GM19372 (cell line): ENCODE measurements at regions not wholly inside any gene's neighbourhood (a gene's known extent, or its start where the extent isn't known, plus 50 kb on each side); places are given as distances from the start of the nearest gene placed in this dataset.

Experiments
- ATAC-seq: cut with Tn5 transposase; IDR thresholded peaks from one replicate; pipeline ENCODE4 v1.9.1; 2021; ENCODE audit warnings: mild to moderate bottlenecking, low read depth, moderate library complexity; ENCODE audit not compliant: unreplicated experiment

DNA sequence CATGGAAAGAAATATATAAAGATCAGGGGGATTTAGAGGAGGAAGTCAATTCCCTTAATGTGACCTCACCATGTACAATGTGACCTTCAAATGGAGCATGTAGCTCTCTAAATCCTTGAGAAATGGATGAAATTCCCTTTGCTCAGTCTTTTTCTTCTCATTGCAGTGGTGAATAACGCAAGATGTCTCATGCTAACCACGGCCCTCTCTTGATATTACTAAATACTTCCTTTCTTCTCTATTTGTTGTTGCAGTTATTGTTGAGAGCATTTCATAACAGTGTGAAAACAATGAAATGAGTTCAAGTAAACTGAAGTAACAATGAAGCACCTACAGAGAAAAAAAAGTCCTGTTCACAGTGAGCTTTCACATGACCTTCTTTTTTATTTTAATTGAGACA is 55.6 kb downstream of the ZNF281 start:
- ATAC-seq, result no peak

GRCh38 chr1:200353232-200353631 is 56.6 kb downstream of the ZNF281 start:
- no peak for ATAC-seq

DNA sequence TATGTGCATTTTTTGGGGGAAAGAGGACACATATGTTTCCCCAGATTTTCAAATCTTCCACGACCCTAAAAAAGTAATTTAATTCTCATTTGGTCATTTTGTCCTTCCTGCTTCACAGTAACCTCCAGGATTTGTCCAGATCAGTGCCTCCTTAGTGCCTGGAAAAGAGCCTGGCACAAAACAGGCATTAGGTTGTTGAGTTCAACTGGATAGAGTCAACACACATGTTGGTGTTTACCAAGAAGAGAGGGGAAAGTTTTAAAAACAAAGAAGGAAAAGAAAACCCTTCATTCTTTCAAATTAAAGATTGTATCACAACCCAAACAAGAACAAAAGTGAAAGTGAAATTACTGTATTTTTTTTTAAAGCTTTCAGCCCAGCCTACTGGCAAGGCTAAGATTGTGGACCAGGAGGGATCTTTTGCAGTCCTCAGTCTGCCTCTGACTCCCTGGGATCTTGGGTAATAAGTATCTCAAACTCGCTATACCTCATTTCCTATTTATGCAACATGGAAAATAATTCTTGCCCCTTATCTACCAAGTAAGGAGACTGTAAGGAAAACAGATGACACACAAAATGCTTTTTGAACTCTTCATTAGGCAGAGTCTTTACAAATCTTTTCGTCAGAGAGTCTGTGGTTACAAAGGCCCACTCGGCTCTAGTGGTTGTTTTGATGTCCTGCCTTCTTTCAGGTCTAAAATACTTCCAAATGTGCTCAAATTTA is 57.8 kb downstream of the ZNF281 start:
- no peak for ATAC-seq

DNA sequence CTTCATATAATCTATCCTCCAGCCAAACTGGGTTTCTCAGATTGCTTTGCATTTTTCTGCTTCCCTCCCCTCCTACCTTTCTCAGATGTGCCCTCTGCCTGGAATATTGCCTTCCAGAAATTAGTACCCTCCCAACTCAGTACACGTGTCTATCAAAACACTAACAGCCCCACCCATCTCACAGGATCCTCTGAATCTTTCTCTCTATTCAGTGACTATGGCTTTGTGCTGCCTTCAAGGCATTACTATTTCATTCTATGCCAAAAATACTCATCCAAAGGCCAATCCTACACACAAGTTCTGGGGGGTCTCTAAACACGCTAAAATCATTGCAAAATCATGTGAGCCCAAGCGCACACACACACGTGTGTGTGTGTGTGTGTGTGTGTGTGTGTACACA is 58.4 kb downstream of the ZNF281 start:
- no peak for ATAC-seq

DNA sequence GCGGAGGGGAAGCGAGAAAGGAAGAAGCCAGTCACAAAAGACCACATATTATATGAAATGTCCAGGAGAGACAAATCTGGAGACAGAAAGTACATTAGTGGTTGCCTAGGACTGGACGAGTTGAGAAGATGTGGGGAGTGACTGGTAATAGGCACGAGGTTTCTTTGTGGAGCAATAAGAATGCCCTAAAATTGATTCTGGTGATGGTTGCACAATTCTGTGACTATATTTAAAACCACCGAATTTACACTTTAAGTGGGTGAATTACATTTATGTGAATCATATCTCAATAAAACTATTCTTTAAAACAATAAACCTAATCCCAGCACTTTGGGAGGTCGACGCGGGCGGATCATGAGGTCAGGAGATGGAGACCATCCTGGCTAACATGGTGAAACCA is 63.1 kb downstream of the ZNF281 start:
- ATAC-seq, result no peak

GRCh38 chr1:200345520-200345919 is 64.3 kb downstream of the ZNF281 start:
- ATAC-seq, result no peak

GRCh38 chr1:200343874-200344273 is 66.0 kb downstream of the ZNF281 start:
- no peak for ATAC-seq

DNA sequence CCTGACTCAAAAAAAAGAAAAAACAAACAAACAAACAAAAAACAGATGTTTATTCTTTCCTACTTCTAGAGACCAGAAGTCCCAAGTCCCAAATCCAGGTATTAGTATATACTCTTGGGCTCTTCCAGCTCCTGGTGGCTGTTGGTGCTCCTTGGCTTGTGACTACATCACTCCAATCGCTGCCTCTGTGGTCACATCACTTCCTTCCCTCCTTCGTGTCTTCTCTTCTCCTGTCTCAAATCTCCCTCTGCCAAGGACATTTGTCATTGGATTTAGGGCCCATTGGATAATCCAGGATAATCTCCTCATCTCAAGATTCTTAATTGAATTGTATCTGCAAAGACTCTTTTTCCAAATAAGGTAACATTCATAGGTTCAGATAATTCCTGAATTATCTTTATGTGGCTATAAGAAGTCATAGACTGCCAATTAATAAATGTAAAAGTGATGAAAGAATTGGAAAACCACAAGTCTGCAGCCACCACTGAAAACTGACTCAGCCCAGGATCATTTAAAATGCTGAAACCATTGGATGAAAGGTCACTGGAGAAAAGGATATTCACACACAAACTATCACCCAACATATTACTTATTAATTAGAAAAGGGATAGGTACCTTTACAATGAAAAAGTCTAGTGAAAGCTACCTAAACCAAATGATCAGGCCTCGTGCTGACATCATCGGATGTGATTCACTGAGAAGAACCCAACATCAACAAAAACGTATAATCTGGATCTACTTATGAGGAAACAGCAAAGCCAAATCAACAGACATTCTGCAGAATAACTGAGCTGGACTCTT is 67.1 kb downstream of the ZNF281 start:
- ATAC-seq, result no peak

GRCh38 chr1:200338451-200338850 is 71.4 kb downstream of the ZNF281 start:
- no peak for ATAC-seq

GRCh38 chr1:200337831-200338230 is 72.0 kb downstream of the ZNF281 start:
- ATAC-seq, result no peak

GRCh38 chr1:200337410-200337809 is 72.4 kb downstream of the ZNF281 start:
- ATAC-seq, result no peak

GRCh38 chr1:200336901-200337391 is 72.9 kb downstream of the ZNF281 start:
- no peak for ATAC-seq

- no peak for ATAC-seq
Observed at GRCh38 chr1:200336101-200336845, 73.6 kb downstream of the ZNF281 start.

DNA sequence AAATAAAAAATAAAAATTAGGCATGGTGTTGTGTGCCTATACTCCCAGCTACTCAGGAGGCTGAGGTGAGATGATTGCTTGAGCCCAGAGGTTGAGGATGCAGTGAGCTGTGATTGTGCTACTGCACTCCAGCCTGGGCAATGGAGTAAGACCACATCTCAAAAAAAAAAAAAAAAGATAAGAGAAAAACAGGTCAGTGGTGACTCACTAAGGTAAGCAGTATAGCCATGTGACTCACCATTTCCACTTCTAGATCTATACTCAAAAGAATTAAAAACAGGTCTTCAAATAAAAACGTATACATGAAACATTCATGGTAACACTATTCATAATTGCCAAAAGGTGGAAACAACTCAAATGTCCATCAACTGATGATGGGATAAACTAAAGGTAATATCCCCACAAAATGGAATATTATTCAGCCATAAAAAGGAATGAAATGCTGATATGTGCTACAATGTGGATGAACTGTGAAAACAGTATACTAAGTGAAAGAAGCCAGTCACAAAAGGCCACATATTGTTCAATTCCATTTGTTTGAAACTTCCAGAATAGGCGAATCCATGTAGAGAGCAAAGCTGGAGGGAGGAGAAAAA is 75.1 kb downstream of the ZNF281 start:
- ATAC-seq, result no peak

- ATAC-seq, result no peak
Observed at GRCh38 chr1:200333329-200333728, 76.5 kb downstream of the ZNF281 start.

DNA sequence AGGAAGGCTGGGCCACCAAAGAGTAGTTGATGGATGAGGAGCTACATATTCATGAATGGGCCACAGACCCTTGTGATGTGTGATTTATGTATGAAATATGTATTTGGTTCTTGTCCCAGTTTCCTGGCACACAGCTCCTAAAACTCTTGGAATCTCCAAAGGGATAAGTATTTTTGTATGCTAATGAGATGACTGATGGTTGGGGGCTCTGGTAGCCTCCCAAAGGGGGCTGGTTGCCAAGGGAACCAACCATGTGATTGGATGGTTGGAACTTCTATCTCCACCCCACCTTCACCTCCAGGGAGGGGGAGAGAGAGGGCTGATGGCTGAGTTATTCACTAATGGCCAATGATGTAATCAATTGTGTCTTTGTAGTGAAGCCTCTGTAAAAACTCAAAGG is 77.1 kb downstream of the ZNF281 start:
- no peak for ATAC-seq

DNA sequence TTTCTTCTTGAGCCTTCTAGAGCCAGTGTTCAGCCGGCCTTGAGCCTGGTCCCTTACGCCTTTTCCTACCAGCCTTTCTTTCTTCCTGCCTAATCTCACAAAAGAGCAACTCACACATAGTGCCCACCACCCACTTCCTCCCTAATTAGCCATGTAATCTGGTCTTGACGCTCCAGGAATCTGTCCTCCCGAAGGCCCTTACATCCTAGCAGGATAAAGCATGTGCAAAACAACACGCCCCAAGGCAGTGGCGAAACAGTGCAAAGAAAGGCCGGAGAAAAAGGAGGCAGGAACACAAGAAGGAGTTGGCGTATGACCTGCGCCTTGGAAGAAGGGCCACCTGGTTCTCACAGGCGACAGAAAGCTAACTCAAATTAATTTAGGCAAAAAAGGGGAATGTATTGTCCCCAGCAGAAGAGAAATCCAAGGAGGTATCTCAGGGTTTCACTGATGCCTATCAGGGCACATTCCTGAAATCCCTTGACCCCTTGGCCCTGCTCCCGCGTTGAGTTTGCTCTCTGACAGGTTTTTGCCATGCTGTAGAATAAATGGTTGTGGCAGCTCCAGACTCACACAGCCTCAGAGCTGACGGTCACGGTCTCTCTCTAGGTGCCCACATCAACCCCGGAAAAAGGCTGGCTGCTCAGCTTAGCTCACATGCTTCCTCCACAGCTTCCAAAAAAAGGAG is 79.0 kb downstream of the ZNF281 start:
- ATAC-seq, result no peak

DNA sequence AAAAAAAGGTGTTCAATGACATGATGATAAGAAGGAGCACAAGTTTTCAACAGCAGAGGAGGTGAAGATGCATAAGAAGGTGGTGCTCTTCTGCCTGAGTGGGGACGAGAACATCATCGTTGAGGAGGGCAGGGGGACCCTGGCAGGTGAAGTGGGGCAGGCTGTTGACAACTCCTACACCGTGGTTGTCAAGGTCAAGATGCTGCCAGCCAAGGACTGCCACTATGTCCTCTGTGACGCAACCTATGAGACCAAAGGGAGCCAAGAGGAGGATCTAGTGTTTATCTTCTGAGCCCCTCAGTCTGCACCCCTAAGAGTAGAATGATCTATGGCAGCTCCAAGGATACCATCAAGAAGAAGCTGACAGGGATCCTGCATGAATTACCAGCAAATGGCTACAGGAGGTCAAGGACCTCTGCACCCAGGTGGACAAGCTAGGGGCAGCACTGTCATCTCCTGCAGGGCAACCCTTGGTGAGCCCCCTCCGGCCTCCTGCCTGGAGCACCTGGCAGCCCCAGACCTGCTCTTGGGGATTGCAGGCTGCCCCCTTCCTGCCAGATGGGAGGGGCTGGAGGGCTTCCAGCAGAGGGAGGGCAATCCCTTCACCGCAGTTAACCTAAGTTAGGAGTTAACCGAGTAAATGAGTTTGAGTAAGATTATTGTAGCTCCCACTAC is 80.5 kb downstream of the ZNF281 start:
- ATAC-seq, result no peak

DNA sequence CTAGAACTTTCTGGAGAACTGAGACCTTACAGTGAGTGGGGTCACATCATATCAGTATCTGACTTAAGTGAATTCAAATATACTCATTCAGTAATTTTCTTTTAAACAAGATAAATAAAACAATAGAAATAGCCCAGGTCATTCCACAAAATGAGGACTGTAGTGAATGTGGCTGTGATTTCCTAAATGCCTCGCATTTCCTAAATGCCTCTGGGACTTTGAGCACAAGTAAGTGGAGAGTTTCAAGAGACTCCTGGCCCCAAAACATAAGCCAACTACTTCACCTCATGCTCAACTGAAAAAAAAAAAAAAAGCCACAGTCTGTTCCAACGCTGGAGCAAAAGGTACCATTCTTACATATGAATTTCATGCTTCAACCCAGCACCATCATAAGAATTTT is 81.5 kb downstream of the ZNF281 start:
- ATAC-seq, result no peak
